Hepatocyte (in vitro differentiated cells): ENCODE measurements at regions not wholly inside any gene's neighbourhood (a gene's known extent, or its start where the extent isn't known, plus 50 kb on each side); places are given as distances from the start of the nearest gene placed in this dataset.

Source experiments
- EZH2 ChIP-seq: fragments of 200-600 bp; sonication (generic); IDR thresholded peaks from 2 replicates; pipeline ENCODE4 v1.6.1; 2016; ENCODE audit warnings: antibody characterized with exemption, mild to moderate bottlenecking, borderline replicate concordance
- TF ChIP-seq, protein P1 (sequence below): fragments of 200-600 bp; sonication (generic); IDR thresholded peaks from 2 replicates; pipeline ENCODE4 v1.5.1; 2016; ENCODE audit warnings: antibody characterized with exemption, mild to moderate bottlenecking; ENCODE audit not compliant: poor library complexity

DNA sequence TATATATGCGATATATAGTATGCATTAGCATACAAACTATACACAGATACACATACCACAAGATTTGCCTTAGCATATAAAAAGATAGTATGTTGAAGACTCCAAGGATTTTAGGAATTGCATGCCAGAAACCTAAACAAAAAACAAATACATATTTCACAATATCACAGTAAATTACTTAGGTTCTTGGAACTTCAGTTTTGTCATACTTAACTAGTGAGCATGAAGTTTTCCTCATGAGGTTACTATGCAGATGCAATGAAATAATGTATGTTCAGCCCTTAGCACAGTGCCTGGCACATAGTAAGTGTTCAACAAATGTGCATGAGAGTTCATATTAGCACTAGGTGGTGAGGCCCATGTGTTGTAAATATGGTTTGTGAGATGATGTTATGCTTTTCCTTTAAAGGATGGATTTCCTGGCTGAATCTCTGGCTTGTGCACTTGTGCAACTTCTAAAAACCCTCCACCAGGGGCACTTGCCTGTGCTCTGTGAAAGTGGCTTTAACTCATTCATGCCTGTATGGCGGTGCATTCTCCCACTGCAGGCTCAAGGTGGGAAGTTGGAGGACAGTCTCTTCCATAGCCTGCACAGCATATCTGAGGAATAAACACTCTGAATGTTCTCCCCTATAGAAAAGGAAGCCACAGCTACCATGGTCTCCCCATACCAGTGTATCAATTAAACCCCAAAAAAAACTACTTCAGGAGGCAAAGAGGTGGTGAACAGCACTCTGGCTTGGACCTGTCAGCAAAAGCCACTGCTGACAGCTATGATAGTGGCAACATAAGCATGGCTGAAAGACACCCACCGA, 624.1 kb upstream of the CDH4 start:
- TF ChIP-seq, protein P1, sequence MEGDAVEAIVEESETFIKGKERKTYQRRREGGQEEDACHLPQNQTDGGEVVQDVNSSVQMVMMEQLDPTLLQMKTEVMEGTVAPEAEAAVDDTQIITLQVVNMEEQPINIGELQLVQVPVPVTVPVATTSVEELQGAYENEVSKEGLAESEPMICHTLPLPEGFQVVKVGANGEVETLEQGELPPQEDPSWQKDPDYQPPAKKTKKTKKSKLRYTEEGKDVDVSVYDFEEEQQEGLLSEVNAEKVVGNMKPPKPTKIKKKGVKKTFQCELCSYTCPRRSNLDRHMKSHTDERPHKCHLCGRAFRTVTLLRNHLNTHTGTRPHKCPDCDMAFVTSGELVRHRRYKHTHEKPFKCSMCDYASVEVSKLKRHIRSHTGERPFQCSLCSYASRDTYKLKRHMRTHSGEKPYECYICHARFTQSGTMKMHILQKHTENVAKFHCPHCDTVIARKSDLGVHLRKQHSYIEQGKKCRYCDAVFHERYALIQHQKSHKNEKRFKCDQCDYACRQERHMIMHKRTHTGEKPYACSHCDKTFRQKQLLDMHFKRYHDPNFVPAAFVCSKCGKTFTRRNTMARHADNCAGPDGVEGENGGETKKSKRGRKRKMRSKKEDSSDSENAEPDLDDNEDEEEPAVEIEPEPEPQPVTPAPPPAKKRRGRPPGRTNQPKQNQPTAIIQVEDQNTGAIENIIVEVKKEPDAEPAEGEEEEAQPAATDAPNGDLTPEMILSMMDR, result no peak
- TF ChIP-seq EZH2, result no peak
